ENCODE measurements at regions not wholly inside any gene's neighbourhood (a gene's known extent, or its start where the extent isn't known, plus 50 kb on each side); places are given as distances from the start of the nearest gene placed in this dataset.
A peak's percentile ranks its signal among the peaks of the same experiment; 100 is the strongest.

DNA sequence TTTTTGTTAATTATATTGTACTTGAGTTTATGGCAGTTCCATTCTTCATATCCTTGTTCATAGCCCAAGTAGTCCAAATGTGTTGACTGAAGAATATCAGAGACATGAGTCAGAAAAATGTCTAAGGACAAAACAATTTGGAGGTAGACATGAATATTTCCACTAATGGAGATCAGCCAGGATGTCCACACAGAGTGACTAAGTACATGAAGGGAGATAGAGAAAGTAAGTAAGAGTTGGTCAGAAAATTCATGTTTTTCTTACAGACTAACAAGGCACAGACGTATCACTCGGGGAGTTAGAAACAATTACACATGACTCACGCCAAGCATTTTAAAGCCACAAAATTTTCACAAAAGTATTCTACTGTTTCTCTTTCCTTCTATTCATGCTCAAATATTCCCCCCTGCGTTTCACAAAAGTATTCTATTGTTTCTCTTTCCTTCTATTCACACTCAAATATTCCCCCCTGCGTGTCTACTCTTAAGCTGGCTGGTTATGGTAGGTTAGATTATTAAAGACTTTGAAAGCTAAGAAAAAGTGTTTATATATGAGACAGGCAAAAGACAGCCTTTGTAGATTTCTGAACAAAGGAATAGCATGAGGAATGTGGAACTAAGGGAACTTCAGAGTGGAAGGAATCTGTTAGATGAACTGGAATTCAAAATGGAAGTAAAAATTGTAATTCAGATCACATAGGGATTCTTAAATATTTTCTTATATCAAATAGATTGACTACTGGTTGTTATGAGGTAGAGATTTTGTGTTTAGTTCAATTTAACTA, 648.7 kb upstream of the CCDC54 start:
- no peaks in the 10 kb centered on the region for H3K9me3 Mint-ChIP-seq
- no peaks in the 10 kb centered on the region for H3K4me1 Mint-ChIP-seq (ENCODE audit: low read depth)
- H3K4me3 Mint-ChIP-seq: no peak overlapping the region
- no peaks in the 10 kb centered on the region for H3K36me3 Mint-ChIP-seq (ENCODE audit: insufficient read depth)
- ATAC-seq (no peak), DNase-seq (no peak)
- H3K27me3 Mint-ChIP-seq (ENCODE audit: low read depth): peaks cover 3% of the 10 kb centered on the region

DNA sequence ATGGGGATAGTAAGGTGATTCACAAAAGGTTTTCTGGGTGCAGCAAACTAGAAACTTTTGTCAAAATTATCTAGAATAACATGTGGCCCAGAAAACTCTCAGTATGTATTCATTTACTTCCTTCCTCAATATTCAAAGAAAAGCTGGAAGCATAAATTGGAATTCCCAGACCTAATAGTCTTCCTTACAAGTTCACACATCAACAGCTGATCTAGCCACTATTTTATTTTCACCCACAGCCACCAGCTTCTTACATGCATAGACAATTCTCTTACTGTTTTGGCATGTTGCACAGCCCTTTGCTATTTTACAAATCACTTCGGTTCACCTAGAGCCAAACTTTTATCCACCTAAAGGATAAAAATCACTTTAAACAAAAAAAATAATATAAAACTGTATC, 647.8 kb upstream of the CCDC54 start:
- Mint-ChIP-seq H3K4me1 (ENCODE audit: low read depth) (no peaks in the 10 kb centered on the region), H3K36me3 (ENCODE audit: insufficient read depth) (no peaks in the 10 kb centered on the region), H3K27me3 (ENCODE audit: low read depth) (no peaks in the 10 kb centered on the region), H3K4me3 (no peak overlapping the region), H3K9me3 (no peaks in the 10 kb centered on the region)
- no peak for ATAC-seq
- no peak for DNase-seq

GRCh38 chr3:106731230-106731629, 646.0 kb upstream of the CCDC54 start:
- no peaks in the 10 kb centered on the region for H3K36me3 Mint-ChIP-seq (ENCODE audit: insufficient read depth)
- no peaks in the 10 kb centered on the region for H3K9me3 Mint-ChIP-seq
- DNase-seq: no peak
- no peaks in the 10 kb centered on the region for H3K4me1 Mint-ChIP-seq (ENCODE audit: low read depth)
- peaks cover 3% of the 10 kb centered on the region for H3K27me3 Mint-ChIP-seq (ENCODE audit: low read depth)
- no peak overlapping the region for H3K4me3 Mint-ChIP-seq
- no peak for ATAC-seq

GRCh38 chr3:106734712-106735111, 642.5 kb upstream of the CCDC54 start:
- peaks cover 3% of the 10 kb centered on the region for H3K27me3 Mint-ChIP-seq (ENCODE audit: low read depth)
- H3K4me1 Mint-ChIP-seq (ENCODE audit: low read depth): no peaks in the 10 kb centered on the region
- no peak for ATAC-seq
- no peaks in the 10 kb centered on the region for H3K36me3 Mint-ChIP-seq (ENCODE audit: insufficient read depth)
- H3K9me3 Mint-ChIP-seq: no peaks in the 10 kb centered on the region
- no peak overlapping the region for H3K4me3 Mint-ChIP-seq
- DNase-seq: no peak

DNA sequence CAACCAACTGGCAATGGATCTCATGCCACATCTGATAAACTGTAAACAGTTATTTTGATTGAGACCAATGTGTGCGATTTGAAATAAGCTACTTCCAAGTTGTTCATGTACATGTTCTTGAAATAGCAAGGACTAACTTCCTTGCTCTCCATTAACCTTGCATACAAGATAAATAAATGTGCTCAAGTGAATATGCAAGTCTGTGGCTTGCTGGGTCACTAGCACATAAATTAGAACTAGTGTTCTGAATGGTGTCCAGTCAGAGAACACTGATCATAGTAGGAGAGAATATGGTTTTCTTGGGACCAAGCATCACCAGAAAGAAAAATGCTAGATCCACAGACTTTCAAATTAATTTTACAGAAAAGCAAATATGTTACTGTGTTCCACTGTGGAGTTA, 640.0 kb upstream of the CCDC54 start:
- Mint-ChIP-seq H3K36me3 (ENCODE audit: insufficient read depth) (no peaks in the 10 kb centered on the region), H3K4me1 (ENCODE audit: low read depth) (no peaks in the 10 kb centered on the region), H3K9me3 (no peaks in the 10 kb centered on the region), H3K4me3 (no peak overlapping the region), H3K27me3 (ENCODE audit: low read depth) (peaks cover 3% of the 10 kb centered on the region)
- ATAC-seq: no peak
- DNase-seq: no peak

DNA sequence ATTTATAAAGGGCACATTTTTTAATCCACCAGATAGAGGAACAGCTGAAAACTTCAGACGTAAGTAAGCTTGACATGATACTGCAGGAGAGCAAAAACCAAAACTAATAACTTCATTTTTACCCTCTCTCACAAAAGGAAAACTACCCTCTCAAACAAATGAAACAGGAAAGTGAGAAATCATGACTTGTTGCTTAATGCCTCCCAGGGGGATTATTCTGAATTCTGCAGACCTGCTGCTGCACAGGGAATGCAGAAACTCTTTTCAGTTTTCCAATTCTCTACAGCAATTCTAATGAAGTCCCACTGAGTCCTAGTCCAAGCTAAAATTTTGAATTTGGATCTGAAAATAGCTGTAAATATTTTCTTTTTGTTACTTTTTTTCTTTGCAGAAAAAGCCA, 637.1 kb upstream of the CCDC54 start:
- ATAC-seq: no peak
- H3K36me3 Mint-ChIP-seq (ENCODE audit: insufficient read depth): no peaks in the 10 kb centered on the region
- no peaks in the 10 kb centered on the region for H3K9me3 Mint-ChIP-seq
- H3K27me3 Mint-ChIP-seq (ENCODE audit: low read depth): peaks cover 3% of the 10 kb centered on the region
- no peak overlapping the region for H3K4me3 Mint-ChIP-seq
- no peak for DNase-seq
- no peaks in the 10 kb centered on the region for H3K4me1 Mint-ChIP-seq (ENCODE audit: low read depth)

GRCh38 chr3:106745344-106746168, 631.7 kb upstream of the CCDC54 start:
- Mint-ChIP-seq H3K4me1 (ENCODE audit: low read depth) (no peaks in the 10 kb centered on the region), H3K36me3 (ENCODE audit: insufficient read depth) (no peaks in the 10 kb centered on the region), H3K27me3 (ENCODE audit: low read depth) (peaks cover 4% of the 10 kb centered on the region), H3K9me3 (no peaks in the 10 kb centered on the region), H3K4me3 (no peak overlapping the region)
- no peak for DNase-seq
- no peak for ATAC-seq

DNA sequence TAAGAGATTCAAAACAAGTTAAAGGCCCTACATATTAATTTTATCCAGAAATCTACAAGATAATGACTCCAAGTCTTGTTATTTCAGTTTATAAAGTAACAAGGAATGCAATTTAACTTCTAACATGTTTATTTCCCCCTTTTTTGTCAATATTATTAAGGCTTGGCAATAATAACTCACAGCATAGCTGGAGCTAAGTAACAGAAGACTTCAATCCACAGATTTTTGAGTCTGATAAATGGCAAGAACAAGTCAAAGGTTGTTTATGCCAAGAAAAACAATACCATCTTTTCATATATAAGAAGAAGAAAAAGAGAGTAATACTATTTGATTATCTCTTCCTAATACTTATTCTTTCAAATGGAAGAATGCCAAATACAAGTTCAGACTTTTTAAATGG, 631.0 kb upstream of the CCDC54 start:
- H3K9me3 Mint-ChIP-seq: no peaks in the 10 kb centered on the region
- H3K4me1 Mint-ChIP-seq (ENCODE audit: low read depth): no peaks in the 10 kb centered on the region
- H3K36me3 Mint-ChIP-seq (ENCODE audit: insufficient read depth): no peaks in the 10 kb centered on the region
- ATAC-seq (no peak), DNase-seq (no peak)
- peaks cover 4% of the 10 kb centered on the region for H3K27me3 Mint-ChIP-seq (ENCODE audit: low read depth)
- H3K4me3 Mint-ChIP-seq: no peak overlapping the region

- Mint-ChIP-seq H3K4me3 (no peak overlapping the region), H3K27me3 (ENCODE audit: low read depth) (peaks cover 4% of the 10 kb centered on the region), H3K36me3 (ENCODE audit: insufficient read depth) (no peaks in the 10 kb centered on the region), H3K9me3 (no peaks in the 10 kb centered on the region), H3K4me1 (ENCODE audit: low read depth) (no peaks in the 10 kb centered on the region)
- DNase-seq (no peak), ATAC-seq (no peak)
Measured at GRCh38 chr3:106748472-106749262, 628.6 kb upstream of the CCDC54 start.

DNA sequence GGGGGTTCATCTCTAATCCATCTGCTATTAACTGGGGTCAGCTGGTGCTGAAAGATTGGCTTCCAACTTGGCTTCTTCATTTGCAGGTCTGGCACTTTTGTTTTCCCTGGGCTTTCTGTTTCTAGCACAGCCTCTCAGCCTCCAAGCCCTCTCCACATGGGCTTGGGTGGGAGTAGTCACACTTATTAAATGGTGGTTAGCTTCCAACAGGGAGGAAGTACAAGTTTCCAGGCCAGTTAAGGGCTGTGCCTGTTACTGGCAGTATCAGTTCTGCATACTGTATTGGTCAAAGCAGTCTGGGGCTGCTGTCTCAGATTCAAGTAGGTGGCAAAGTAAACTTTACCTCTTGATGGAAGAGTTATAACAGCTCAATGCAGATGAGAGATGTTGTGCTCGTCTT, 627.1 kb upstream of the CCDC54 start:
- no peaks in the 10 kb centered on the region for H3K36me3 Mint-ChIP-seq (ENCODE audit: insufficient read depth)

GRCh38 chr3:106755336-106755735, 621.9 kb upstream of the CCDC54 start:
- no peaks in the 10 kb centered on the region for H3K4me1 Mint-ChIP-seq (ENCODE audit: low read depth)
- no peak overlapping the region for H3K4me3 Mint-ChIP-seq
- peaks cover 9% of the 10 kb centered on the region for H3K9me3 Mint-ChIP-seq
- H3K27me3 Mint-ChIP-seq (ENCODE audit: low read depth): no peaks in the 10 kb centered on the region
- no peaks in the 10 kb centered on the region for H3K36me3 Mint-ChIP-seq (ENCODE audit: insufficient read depth)
- DNase-seq (no peak), ATAC-seq (no peak)

More for the DNA sequence above, 627.1 kb upstream of the CCDC54 start:
- Mint-ChIP-seq H3K27me3 (ENCODE audit: low read depth) (peaks cover 4% of the 10 kb centered on the region), H3K4me1 (ENCODE audit: low read depth) (no peaks in the 10 kb centered on the region), H3K9me3 (peaks cover 9% of the 10 kb centered on the region), H3K4me3 (no peak overlapping the region)
- ATAC-seq (no peak), DNase-seq (no peak)

GRCh38 chr3:106756901-106757300, 620.3 kb upstream of the CCDC54 start:
- Mint-ChIP-seq H3K36me3 (ENCODE audit: insufficient read depth) (no peaks in the 10 kb centered on the region), H3K4me1 (ENCODE audit: low read depth) (no peaks in the 10 kb centered on the region), H3K27me3 (ENCODE audit: low read depth) (no peaks in the 10 kb centered on the region), H3K9me3 (peaks cover 9% of the 10 kb centered on the region), H3K4me3 (no peak overlapping the region)
- DNase-seq (no peak), ATAC-seq (no peak)

GRCh38 chr3:106758459-106758858, 618.8 kb upstream of the CCDC54 start:
- Mint-ChIP-seq H3K4me1 (ENCODE audit: low read depth) (no peaks in the 10 kb centered on the region), H3K9me3 (peaks cover 9% of the 10 kb centered on the region), H3K4me3 (no peak overlapping the region), H3K36me3 (ENCODE audit: insufficient read depth) (no peaks in the 10 kb centered on the region), H3K27me3 (ENCODE audit: low read depth) (no peaks in the 10 kb centered on the region)
- DNase-seq: no peak
- no peak for ATAC-seq

GRCh38 chr3:106759731-106760130, 617.5 kb upstream of the CCDC54 start:
- no peaks in the 10 kb centered on the region for H3K27me3 Mint-ChIP-seq (ENCODE audit: low read depth)
- no peak for DNase-seq
- H3K9me3 Mint-ChIP-seq: peaks cover 4% of the 10 kb centered on the region
- peak in 1 of 2 donors; percentile 38 for ATAC-seq
- no peaks in the 10 kb centered on the region for H3K4me1 Mint-ChIP-seq (ENCODE audit: low read depth)
- H3K4me3 Mint-ChIP-seq: no peak overlapping the region
- no peaks in the 10 kb centered on the region for H3K36me3 Mint-ChIP-seq (ENCODE audit: insufficient read depth)

Data from activated T-cell treated with anti-CD3 and anti-CD28 coated beads, Interleukin-2, amount 50 U/mL, for 4 hours (primary cell).